DOHH2 (cell line): ENCODE measurements at regions not wholly inside any gene's neighbourhood (a gene's known extent, or its start where the extent isn't known, plus 50 kb on each side); places are given as distances from the start of the nearest gene placed in this dataset.
"Not testable (repeated sequence)": the region's sequence is repeated elsewhere in the genome, so short reads cannot be mapped to it uniquely, and the experiment has no call there.

ENCODE experiments used
- H3F3A ChIP-seq: fragments of 200-600 bp; sonication (generic), shearing (Covaris generic); 2 replicates; pipeline ENCODE4 v1.6.0; 2016; ENCODE audit warnings: antibody characterized with exemption, mild to moderate bottlenecking; ENCODE audit not compliant: control insufficient read depth, insufficient read depth
- H3K27ac ChIP-seq: fragments of 200-600 bp; sonication (generic); 2 replicates; pipeline ENCODE4 v1.5.1; 2014; ENCODE audit warnings: low read depth, mild to moderate bottlenecking, low read length, moderate library complexity
- H3K27me3 ChIP-seq: fragments of 200-600 bp; sonication (generic); 2 replicates; pipeline ENCODE4 v1.6.1; 2014; ENCODE audit warnings: mild to moderate bottlenecking, low read length, mixed read lengths; ENCODE audit not compliant: control insufficient read depth
- H3K36me3 ChIP-seq: fragments of 200-600 bp; sonication (generic); 2 replicates; pipeline ENCODE4 v1.6.1; 2014; ENCODE audit warnings: mild to moderate bottlenecking, low read length, moderate library complexity, mixed read lengths; ENCODE audit not compliant: control insufficient read depth
- H3K4me1 ChIP-seq: fragments of 200-600 bp; sonication (generic); 2 replicates; pipeline ENCODE4 v1.6.1; 2014; ENCODE audit warnings: mild to moderate bottlenecking, low read length, mixed read lengths; ENCODE audit not compliant: control insufficient read depth
- H3K4me2 ChIP-seq: fragments of 200-600 bp; sonication (generic); 2 replicates; pipeline ENCODE4 v1.6.0; 2014; ENCODE audit warnings: mild to moderate bottlenecking, low read length, moderate library complexity
- H3K4me3 ChIP-seq: fragments of 200-600 bp; sonication (generic); 2 replicates; pipeline ENCODE4 v1.5.1; 2014; ENCODE audit warnings: mild to moderate bottlenecking, low read length, mixed read lengths
- H3K79me2 ChIP-seq: fragments of 200-600 bp; sonication (generic); 2 replicates; pipeline ENCODE4 v1.6.1; 2014; ENCODE audit warnings: mild to moderate bottlenecking, low read length, mixed read lengths; ENCODE audit not compliant: control insufficient read depth
- H3K9me2 ChIP-seq: fragments of 200-600 bp; sonication (generic); replicated peaks from 2 replicates; pipeline ENCODE4 v1.6.1; 2014; ENCODE audit warnings: mild to moderate bottlenecking, low read length, mixed read lengths; ENCODE audit not compliant: control insufficient read depth
- H3K9me3 ChIP-seq: fragments of 200-600 bp; sonication (generic); 2 replicates; pipeline ENCODE4 v1.6.1; 2014; ENCODE audit warnings: antibody characterized with exemption, low read length, mixed read lengths; ENCODE audit not compliant: control insufficient read depth, insufficient read depth
- H4K20me1 ChIP-seq: fragments of 200-600 bp; sonication (generic); 2 replicates; pipeline ENCODE4 v1.6.0; 2014; ENCODE audit warnings: low read depth, mild to moderate bottlenecking, antibody characterized with exemption, low read length, moderate library complexity; ENCODE audit not compliant: control insufficient read depth, insufficient read depth
- TF ChIP-seq, protein P1 (sequence below): fragments of 200-600 bp; sonication (generic); IDR thresholded peaks from one replicate; pipeline ENCODE4 v1.5.1; 2014; ENCODE audit warnings: antibody characterized with exemption, mild to moderate bottlenecking, low read depth, low read length; ENCODE audit not compliant: poor library complexity, severe bottlenecking

GRCh38 chr4:3984796-3985195 is 218.6 kb downstream of the ADRA2C start:
- not testable (repeated sequence) for H3K4me3 ChIP-seq, H3F3A ChIP-seq, H3K4me2 ChIP-seq, H3K9me3 ChIP-seq, H3K27me3 ChIP-seq, H3K27ac ChIP-seq, H4K20me1 ChIP-seq, H3K36me3 ChIP-seq, H3K9me2 ChIP-seq, H3K79me2 ChIP-seq, H3K4me1 ChIP-seq
- TF ChIP-seq, protein P1, sequence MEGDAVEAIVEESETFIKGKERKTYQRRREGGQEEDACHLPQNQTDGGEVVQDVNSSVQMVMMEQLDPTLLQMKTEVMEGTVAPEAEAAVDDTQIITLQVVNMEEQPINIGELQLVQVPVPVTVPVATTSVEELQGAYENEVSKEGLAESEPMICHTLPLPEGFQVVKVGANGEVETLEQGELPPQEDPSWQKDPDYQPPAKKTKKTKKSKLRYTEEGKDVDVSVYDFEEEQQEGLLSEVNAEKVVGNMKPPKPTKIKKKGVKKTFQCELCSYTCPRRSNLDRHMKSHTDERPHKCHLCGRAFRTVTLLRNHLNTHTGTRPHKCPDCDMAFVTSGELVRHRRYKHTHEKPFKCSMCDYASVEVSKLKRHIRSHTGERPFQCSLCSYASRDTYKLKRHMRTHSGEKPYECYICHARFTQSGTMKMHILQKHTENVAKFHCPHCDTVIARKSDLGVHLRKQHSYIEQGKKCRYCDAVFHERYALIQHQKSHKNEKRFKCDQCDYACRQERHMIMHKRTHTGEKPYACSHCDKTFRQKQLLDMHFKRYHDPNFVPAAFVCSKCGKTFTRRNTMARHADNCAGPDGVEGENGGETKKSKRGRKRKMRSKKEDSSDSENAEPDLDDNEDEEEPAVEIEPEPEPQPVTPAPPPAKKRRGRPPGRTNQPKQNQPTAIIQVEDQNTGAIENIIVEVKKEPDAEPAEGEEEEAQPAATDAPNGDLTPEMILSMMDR: peak; percentile 13

DNA sequence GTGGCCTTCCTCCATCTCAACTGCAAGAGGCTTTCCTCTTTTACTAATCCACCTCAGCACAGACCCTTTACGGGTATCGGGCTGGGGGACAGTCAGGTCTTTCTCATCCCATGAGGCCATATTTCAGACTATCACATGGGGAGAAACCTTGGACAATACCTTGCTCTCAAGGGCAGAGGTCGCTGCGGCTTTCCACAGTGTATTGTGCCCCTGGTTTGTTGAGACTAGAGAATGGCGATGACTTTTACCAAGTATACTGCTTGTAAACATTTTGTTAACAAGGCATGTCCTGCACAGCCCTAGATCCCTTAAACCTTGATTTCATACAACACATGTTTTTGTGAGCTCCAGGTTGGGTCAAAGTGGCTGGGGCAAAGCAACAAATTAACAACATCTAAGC is 220.2 kb downstream of the ADRA2C start:
- H3F3A ChIP-seq, H3K27me3 ChIP-seq, H4K20me1 ChIP-seq: not testable (repeated sequence)

DNA sequence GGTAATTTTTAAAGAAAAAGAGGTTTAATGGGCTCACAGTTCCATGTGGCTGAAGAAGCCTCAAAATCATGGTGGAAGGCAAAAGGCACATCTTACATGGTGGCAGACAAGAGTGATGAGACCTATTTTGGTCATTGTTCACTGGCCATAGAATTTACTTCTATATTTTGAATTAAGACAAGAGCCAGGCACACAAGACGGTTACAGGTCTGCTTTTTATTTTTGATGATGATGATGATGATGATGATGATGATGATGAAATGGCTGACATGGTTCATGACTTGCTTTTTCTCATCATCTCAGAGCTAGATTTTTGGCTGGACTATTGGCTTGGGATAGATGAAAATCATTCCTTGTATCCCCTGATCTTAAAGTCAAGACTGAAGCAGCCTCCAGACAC is 229.3 kb downstream of the OTOP1 start:
- not testable (repeated sequence) for H3F3A ChIP-seq, H3K36me3 ChIP-seq, H4K20me1 ChIP-seq, H3K27me3 ChIP-seq, H3K4me3 ChIP-seq, H3K4me1 ChIP-seq, H3K9me2 ChIP-seq, H3K79me2 ChIP-seq, H3K27ac ChIP-seq, H3K9me3 ChIP-seq, H3K4me2 ChIP-seq

More for the DNA sequence above, 220.2 kb downstream of the ADRA2C start:
- H3K79me2 ChIP-seq, H3K4me3 ChIP-seq, H3K27ac ChIP-seq, H3K9me2 ChIP-seq, H3K36me3 ChIP-seq, H3K4me1 ChIP-seq, H3K4me2 ChIP-seq, H3K9me3 ChIP-seq: not testable (repeated sequence)

- H3K9me2 ChIP-seq: not testable (repeated sequence)
Observed at GRCh38 chr4:4004036-4004435, 222.7 kb downstream of the OTOP1 start.

DNA sequence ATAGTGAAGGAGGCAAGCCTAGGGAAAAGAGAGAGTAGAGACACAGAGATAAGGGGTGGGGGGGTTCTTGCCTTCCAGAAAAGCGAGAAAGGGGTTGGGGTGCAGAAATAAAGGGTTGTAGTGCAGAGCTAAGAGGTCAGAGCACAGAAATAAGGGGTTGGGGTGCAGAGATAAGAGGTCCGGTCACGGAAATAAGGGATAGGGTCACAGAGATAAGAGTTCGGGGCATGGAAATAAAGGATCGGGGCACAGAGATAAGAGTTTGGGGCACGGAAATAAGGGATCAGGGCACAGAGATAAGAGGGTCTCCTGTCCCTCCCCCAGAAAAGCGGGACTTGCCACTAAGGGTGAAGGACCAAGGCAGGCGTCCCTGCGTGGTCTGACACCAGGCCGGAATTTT is 222.0 kb downstream of the OTOP1 start:
- not testable (repeated sequence) for H3K9me2 ChIP-seq, H4K20me1 ChIP-seq, H3K4me1 ChIP-seq, H3K36me3 ChIP-seq, H3K27me3 ChIP-seq, H3K9me3 ChIP-seq, H3K79me2 ChIP-seq, H3K4me3 ChIP-seq, H3K27ac ChIP-seq, H3F3A ChIP-seq, H3K4me2 ChIP-seq

More at GRCh38 chr4:4004036-4004435, 222.7 kb downstream of the OTOP1 start:
- not testable (repeated sequence) for H3K4me1 ChIP-seq, H3K79me2 ChIP-seq, H3K9me3 ChIP-seq, H3K4me3 ChIP-seq, H3F3A ChIP-seq, H3K36me3 ChIP-seq, H4K20me1 ChIP-seq, H3K27ac ChIP-seq, H3K4me2 ChIP-seq, H3K27me3 ChIP-seq

- not testable (repeated sequence) for H3K9me2 ChIP-seq, H4K20me1 ChIP-seq, H3K79me2 ChIP-seq, H3F3A ChIP-seq, H3K27me3 ChIP-seq, H3K27ac ChIP-seq, H3K9me3 ChIP-seq, H3K36me3 ChIP-seq, H3K4me3 ChIP-seq, H3K4me2 ChIP-seq, H3K4me1 ChIP-seq
Observed at GRCh38 chr4:4006356-4006755, 220.4 kb downstream of the OTOP1 start.

- not testable (repeated sequence) for H3K4me2 ChIP-seq, H3K9me2 ChIP-seq, H3F3A ChIP-seq
Observed at GRCh38 chr4:4019071-4019470, 207.7 kb downstream of the OTOP1 start.

DNA sequence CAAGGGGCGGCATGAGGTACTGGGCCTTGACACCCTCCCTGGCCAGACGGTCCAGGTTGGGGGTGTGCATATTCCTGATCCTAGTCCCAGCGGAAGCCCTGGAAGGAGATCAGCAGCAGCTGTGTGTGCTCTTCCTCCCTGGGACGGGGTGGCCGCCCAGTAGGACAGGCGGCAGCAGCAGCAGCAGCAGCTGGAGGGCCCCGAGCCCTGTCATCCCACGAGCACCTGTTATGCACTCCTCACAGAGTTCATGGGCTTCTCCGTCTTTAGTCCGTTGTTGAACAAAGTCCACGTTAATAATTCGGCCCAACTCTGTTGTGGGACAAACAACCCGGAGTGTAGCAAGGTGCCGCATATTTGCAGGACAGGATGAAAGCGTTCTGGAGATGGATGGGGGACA is 205.6 kb downstream of the OTOP1 start:
- not testable (repeated sequence) for H3K4me1 ChIP-seq

More at GRCh38 chr4:4019071-4019470, 207.7 kb downstream of the OTOP1 start:
- not testable (repeated sequence) for H3K36me3 ChIP-seq, H3K4me3 ChIP-seq, H3K9me3 ChIP-seq, H4K20me1 ChIP-seq, H3K27ac ChIP-seq, H3K4me1 ChIP-seq, H3K27me3 ChIP-seq, H3K79me2 ChIP-seq

More for the DNA sequence above, 205.6 kb downstream of the OTOP1 start:
- not testable (repeated sequence) for H3K9me3 ChIP-seq, H3K27me3 ChIP-seq, H3K4me3 ChIP-seq, H3K4me2 ChIP-seq, H3F3A ChIP-seq, H3K27ac ChIP-seq, H3K9me2 ChIP-seq, H4K20me1 ChIP-seq, H3K79me2 ChIP-seq, H3K36me3 ChIP-seq
